HEK293 (cell line): ENCODE measurements at regions not wholly inside any gene's neighbourhood (a gene's known extent, or its start where the extent isn't known, plus 50 kb on each side); places are given as distances from the start of the nearest gene placed in this dataset.

Experiments
- CTCF ChIA-PET: fragments of 350-600 bp; formaldehyde crosslinking; extraction: SDS; loops from one replicate; lab custom pipeline; 2021; ENCODE audit warnings: antibody characterized with exemption; lab: Yijun Ruan, JAX
- POLR2A ChIA-PET: fragments of 300-600 bp; formaldehyde crosslinking; extraction: SDS; loops from one replicate; lab custom pipeline; 2020; ENCODE audit warnings: antibody characterized with exemption, inconsistent platforms; lab: Yijun Ruan, JAX
- H3K27ac ChIP-seq: fragments of 200-500 bp; sonication (Bioruptor generic); 2 replicates; pipeline ENCODE4 v1.5.1; 2014; ENCODE audit warnings: low read depth, low read length, control low read depth, inconsistent platforms; ENCODE audit errors: extremely low read depth
- H3K36me3 ChIP-seq, 2 experiments: fragments of 200-500 bp in 1 of 2; sonication (Bioruptor generic) in 1 of 2; 1 replicate in 1 of 2; 2 replicates in 1 of 2; pipeline ENCODE4 v1.5.1; 2014 to 2017; ENCODE audit warnings: inconsistent platforms in 2 of 2, low read length in 2 of 2; ENCODE audit not compliant: control insufficient read depth in 2 of 2, insufficient read depth in 1 of 2
- H3K4me1 ChIP-seq: fragments of 200-500 bp; sonication (Bioruptor generic); 2 replicates; pipeline ENCODE4 v1.5.1; 2014; ENCODE audit warnings: mild to moderate bottlenecking, low read length, inconsistent platforms; ENCODE audit not compliant: control insufficient read depth, insufficient read depth
- H3K4me3 ChIP-seq: 2 replicates; pipeline ENCODE4 v1.5.1; 2011; ENCODE audit warnings: low read depth, mild to moderate bottlenecking, control low read depth, low read length, moderate library complexity
- H3K9me3 ChIP-seq: fragments of 200-500 bp; sonication (Bioruptor generic); 2 replicates; pipeline ENCODE4 v1.5.1; 2014; ENCODE audit warnings: low read depth, low read length, inconsistent platforms; ENCODE audit not compliant: control insufficient read depth, insufficient read depth
- BCL11A ChIP-seq: fragments of 450-650 bp; formaldehyde crosslinking; IDR thresholded peaks from 2 replicates; pipeline ENCODE4 v1.5.1; 2016; ENCODE audit warnings: low read depth, missing biosample characterization, missing genetic modification characterization
- IKZF3 ChIP-seq: fragments of 450-650 bp; IDR thresholded peaks from 2 replicates; pipeline ENCODE4 v1.5.0; 2018; ENCODE audit warnings: missing biosample characterization, mild to moderate bottlenecking, missing genetic modification characterization, moderate library complexity
- MYNN ChIP-seq: fragments of 450-650 bp; formaldehyde crosslinking; IDR thresholded peaks from 2 replicates; pipeline ENCODE4 v1.5.1; 2016; ENCODE audit warnings: missing biosample characterization, missing genetic modification characterization, borderline replicate concordance
- SP3 ChIP-seq: fragments of 450-650 bp; formaldehyde crosslinking; IDR thresholded peaks from 2 replicates; pipeline ENCODE4 v1.5.1; 2016; ENCODE audit warnings: missing biosample characterization, missing genetic modification characterization
- SP7 ChIP-seq: fragments of 450-650 bp; formaldehyde crosslinking; IDR thresholded peaks from 2 replicates; pipeline ENCODE4 v1.5.1; 2016; ENCODE audit warnings: missing biosample characterization, missing genetic modification characterization
- TRIM28 ChIP-seq: IDR thresholded peaks from 2 replicates; pipeline ENCODE4 v1.6.1; 2011; ENCODE audit warnings: low read length, control low read depth, borderline replicate concordance
- ZNF133 ChIP-seq: fragments of 450-650 bp; formaldehyde crosslinking; IDR thresholded peaks from 2 replicates; pipeline ENCODE4 v1.5.1; 2016; ENCODE audit warnings: missing biosample characterization, missing genetic modification characterization
- ZNF140 ChIP-seq: fragments of 450-650 bp; formaldehyde crosslinking; IDR thresholded peaks from 2 replicates; pipeline ENCODE4 v1.5.1; 2016; ENCODE audit warnings: missing biosample characterization, missing genetic modification characterization
- ZNF19 ChIP-seq: fragments of 450-650 bp; formaldehyde crosslinking; IDR thresholded peaks from 2 replicates; pipeline ENCODE4; 2016; ENCODE audit warnings: missing biosample characterization, missing genetic modification characterization, low read depth
- ZNF223 ChIP-seq: fragments of 450-650 bp; formaldehyde crosslinking; IDR thresholded peaks from 2 replicates; pipeline ENCODE4 v1.5.1; 2016; ENCODE audit warnings: missing biosample characterization, missing genetic modification characterization
- ZNF354C ChIP-seq: fragments of 450-650 bp; formaldehyde crosslinking; IDR thresholded peaks from 2 replicates; pipeline ENCODE4 v1.5.1; 2016; ENCODE audit warnings: missing biosample characterization, missing genetic modification characterization, low read depth, borderline replicate concordance
- ZNF391 ChIP-seq: fragments of 450-650 bp; formaldehyde crosslinking; IDR thresholded peaks from 2 replicates; pipeline ENCODE4 v1.5.1; 2016; ENCODE audit warnings: low read depth, missing biosample characterization, missing genetic modification characterization, borderline replicate concordance
- ZNF501 ChIP-seq: fragments of 450-650 bp; formaldehyde crosslinking; IDR thresholded peaks from 2 replicates; pipeline ENCODE4 v1.5.1; 2016; ENCODE audit warnings: missing biosample characterization, missing genetic modification characterization
- ZNF510 ChIP-seq: fragments of 450-650 bp; formaldehyde crosslinking; IDR thresholded peaks from 2 replicates; pipeline ENCODE4 v1.5.1; 2018; ENCODE audit warnings: mild to moderate bottlenecking, missing genetic modification characterization, missing biosample characterization; ENCODE audit not compliant: insufficient replicate concordance
- ZNF521 ChIP-seq: fragments of 450-650 bp; formaldehyde crosslinking; IDR thresholded peaks from 2 replicates; pipeline ENCODE4 v1.5.1; 2017; ENCODE audit warnings: missing biosample characterization, mild to moderate bottlenecking, missing genetic modification characterization
- ZNF530 ChIP-seq: fragments of 450-650 bp; formaldehyde crosslinking; IDR thresholded peaks from 2 replicates; pipeline ENCODE4 v1.5.1; 2016; ENCODE audit warnings: low read depth, missing biosample characterization, missing genetic modification characterization
- ZNF555 ChIP-seq: fragments of 450-650 bp; formaldehyde crosslinking; conservative IDR thresholded peaks from 2 replicates; pipeline ENCODE4 v1.5.1; 2017; ENCODE audit warnings: missing biosample characterization, mild to moderate bottlenecking, missing genetic modification characterization, inconsistent platforms
- ZNF610 ChIP-seq: fragments of 450-650 bp; formaldehyde crosslinking; IDR thresholded peaks from 2 replicates; pipeline ENCODE4 v1.5.1; 2016; ENCODE audit warnings: missing biosample characterization, missing genetic modification characterization, borderline replicate concordance
- ZNF777 ChIP-seq: fragments of 450-650 bp; formaldehyde crosslinking; IDR thresholded peaks from 2 replicates; pipeline ENCODE4 v1.5.1; 2017; ENCODE audit warnings: missing biosample characterization, missing genetic modification characterization, borderline replicate concordance
- ZNF843 ChIP-seq: fragments of 450-650 bp; formaldehyde crosslinking; IDR thresholded peaks from 2 replicates; pipeline ENCODE4 v1.5.1; 2016; ENCODE audit warnings: missing biosample characterization, missing genetic modification characterization
- TF ChIP-seq, protein P1 (sequence below): fragments of 450-650 bp; formaldehyde crosslinking; IDR thresholded peaks from 2 replicates; pipeline ENCODE4 v1.5.1; 2016; ENCODE audit warnings: missing biosample characterization, missing genetic modification characterization
- TF ChIP-seq, protein P2 (sequence below): fragments of 450-650 bp; formaldehyde crosslinking; IDR thresholded peaks from 2 replicates; pipeline ENCODE4 v1.5.1; 2016; ENCODE audit warnings: missing biosample characterization, missing genetic modification characterization
- TF ChIP-seq, protein P3 (sequence below): fragments of 450-650 bp; formaldehyde crosslinking; IDR thresholded peaks from 2 replicates; pipeline ENCODE4 v1.5.0; 2017; ENCODE audit warnings: missing biosample characterization, missing genetic modification characterization, borderline replicate concordance
- TF ChIP-seq, protein P4 (sequence below): fragments of 450-650 bp; formaldehyde crosslinking; conservative IDR thresholded peaks from 2 replicates; pipeline ENCODE4 v1.5.1; 2016; ENCODE audit warnings: low read depth, missing biosample characterization, missing genetic modification characterization
- TF ChIP-seq, protein P5 (sequence below): fragments of 450-650 bp; IDR thresholded peaks from 2 replicates; pipeline ENCODE4 v1.5.1; 2018; ENCODE audit warnings: missing biosample characterization, mild to moderate bottlenecking, missing genetic modification characterization

DNA sequence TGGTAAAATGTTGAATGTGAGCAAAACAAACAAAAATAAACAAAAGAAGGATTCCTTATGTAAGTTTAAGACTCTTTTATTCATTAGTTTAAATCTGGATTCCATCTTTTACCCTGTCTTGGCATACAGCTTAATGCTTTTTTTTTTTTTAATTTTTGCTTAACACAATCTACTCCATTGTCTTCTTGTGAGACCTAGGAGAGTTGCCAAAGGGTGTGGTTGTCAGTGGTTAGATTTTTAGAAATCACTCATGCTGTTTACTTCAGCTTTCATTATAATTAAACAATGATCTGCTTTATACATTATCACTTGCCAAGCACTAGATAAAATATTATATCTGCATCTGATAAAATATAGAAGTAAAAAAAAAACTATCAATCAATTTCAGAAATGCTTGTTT is 77.7 kb upstream of the KITLG start (continued):
- TF ChIP-seq, protein P1, sequence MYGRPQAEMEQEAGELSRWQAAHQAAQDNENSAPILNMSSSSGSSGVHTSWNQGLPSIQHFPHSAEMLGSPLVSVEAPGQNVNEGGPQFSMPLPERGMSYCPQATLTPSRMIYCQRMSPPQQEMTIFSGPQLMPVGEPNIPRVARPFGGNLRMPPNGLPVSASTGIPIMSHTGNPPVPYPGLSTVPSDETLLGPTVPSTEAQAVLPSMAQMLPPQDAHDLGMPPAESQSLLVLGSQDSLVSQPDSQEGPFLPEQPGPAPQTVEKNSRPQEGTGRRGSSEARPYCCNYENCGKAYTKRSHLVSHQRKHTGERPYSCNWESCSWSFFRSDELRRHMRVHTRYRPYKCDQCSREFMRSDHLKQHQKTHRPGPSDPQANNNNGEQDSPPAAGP, result no peak
- TF ChIP-seq ZNF133 (tag by site-specific recombination), result no peak

DNA sequence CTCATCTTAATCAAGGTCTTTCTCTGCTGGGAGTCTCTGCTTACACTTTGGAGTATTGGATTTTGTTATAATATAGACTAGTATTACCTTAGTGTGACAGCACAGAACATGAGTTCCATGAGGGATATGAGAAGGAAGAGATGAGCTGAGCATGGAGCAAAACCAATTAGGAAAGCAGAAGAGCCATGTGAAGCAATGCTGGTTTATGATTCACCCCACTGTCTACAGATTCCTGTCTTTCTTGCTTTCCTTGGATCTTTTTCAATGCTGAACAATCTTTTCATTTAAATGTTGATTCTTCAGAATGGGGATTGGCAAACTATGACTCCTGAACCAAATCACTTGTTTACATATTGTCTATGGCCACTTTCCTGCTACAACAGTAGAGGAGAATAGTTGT is 70.4 kb upstream of the KITLG start:
- Histone ChIP-seq H3K27ac (no peak overlapping the region), H3K9me3 (no peaks in the 10 kb centered on the region), H3K4me1 (no peaks in the 10 kb centered on the region), H3K4me3 (no peak overlapping the region), H3K36me3 (no peaks in the 10 kb centered on the region)
- ChIA-PET CTCF (no interaction called here), POLR2A (no interaction called here)
- no peak for TF ChIP-seq ZNF391 (tag by site-specific recombination)
- TF ChIP-seq, protein P2, sequence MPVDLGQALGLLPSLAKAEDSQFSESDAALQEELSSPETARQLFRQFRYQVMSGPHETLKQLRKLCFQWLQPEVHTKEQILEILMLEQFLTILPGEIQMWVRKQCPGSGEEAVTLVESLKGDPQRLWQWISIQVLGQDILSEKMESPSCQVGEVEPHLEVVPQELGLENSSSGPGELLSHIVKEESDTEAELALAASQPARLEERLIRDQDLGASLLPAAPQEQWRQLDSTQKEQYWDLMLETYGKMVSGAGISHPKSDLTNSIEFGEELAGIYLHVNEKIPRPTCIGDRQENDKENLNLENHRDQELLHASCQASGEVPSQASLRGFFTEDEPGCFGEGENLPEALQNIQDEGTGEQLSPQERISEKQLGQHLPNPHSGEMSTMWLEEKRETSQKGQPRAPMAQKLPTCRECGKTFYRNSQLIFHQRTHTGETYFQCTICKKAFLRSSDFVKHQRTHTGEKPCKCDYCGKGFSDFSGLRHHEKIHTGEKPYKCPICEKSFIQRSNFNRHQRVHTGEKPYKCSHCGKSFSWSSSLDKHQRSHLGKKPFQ (tag by site-specific recombination), result no peak
- TF ChIP-seq TRIM28, result no peak
- no peak for TF ChIP-seq ZNF843 (tag by site-specific recombination)
- no peak for TF ChIP-seq SP7 (tag by site-specific recombination)
- TF ChIP-seq ZNF223 (tag by site-specific recombination), result no peak
- no peak for TF ChIP-seq ZNF140
- TF ChIP-seq IKZF3, result no peak
- TF ChIP-seq ZNF521 (tag by site-specific recombination), result no peak
- TF ChIP-seq ZNF354C (tag by site-specific recombination), result no peak
- no peak for TF ChIP-seq ZNF501 (tag by site-specific recombination)
- no peak for TF ChIP-seq BCL11A
- no peak for TF ChIP-seq SP3 (tag by site-specific recombination)
- TF ChIP-seq, protein P3, sequence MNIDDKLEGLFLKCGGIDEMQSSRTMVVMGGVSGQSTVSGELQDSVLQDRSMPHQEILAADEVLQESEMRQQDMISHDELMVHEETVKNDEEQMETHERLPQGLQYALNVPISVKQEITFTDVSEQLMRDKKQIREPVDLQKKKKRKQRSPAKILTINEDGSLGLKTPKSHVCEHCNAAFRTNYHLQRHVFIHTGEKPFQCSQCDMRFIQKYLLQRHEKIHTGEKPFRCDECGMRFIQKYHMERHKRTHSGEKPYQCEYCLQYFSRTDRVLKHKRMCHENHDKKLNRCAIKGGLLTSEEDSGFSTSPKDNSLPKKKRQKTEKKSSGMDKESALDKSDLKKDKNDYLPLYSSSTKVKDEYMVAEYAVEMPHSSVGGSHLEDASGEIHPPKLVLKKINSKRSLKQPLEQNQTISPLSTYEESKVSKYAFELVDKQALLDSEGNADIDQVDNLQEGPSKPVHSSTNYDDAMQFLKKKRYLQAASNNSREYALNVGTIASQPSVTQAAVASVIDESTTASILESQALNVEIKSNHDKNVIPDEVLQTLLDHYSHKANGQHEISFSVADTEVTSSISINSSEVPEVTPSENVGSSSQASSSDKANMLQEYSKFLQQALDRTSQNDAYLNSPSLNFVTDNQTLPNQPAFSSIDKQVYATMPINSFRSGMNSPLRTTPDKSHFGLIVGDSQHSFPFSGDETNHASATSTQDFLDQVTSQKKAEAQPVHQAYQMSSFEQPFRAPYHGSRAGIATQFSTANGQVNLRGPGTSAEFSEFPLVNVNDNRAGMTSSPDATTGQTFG (tag by site-specific recombination), result no peak

DNA sequence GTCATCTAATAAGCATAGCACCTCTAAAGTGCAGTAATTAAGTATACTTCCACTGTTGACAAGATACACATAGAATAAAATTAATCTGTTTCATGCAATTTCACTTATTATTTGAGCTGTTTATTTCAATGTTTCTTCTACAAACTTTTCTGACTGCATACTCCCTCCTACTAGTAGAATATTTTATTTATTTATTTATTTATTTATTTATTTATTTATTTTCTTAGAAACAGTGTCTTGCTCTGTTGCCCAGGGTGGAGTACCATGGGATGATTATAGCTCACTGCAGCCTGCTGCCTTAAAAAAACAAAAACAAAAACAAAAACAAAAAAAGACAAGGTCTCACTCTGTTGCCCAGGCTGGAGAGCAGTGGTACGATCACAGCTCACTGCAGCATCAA is 68.4 kb upstream of the KITLG start:
- H3K4me3 ChIP-seq, result no peak overlapping the region
- H3K27ac ChIP-seq, result no peak overlapping the region
- no peaks in the 10 kb centered on the region for H3K4me1 ChIP-seq
- ChIA-PET POLR2A (no interaction called here), CTCF (no interaction called here)
- H3K36me3 ChIP-seq, result no peaks in the 10 kb centered on the region
- no peaks in the 10 kb centered on the region for H3K9me3 ChIP-seq
- TF ChIP-seq ZNF510 (peak; percentile 79), ZNF610 (no peak), ZNF19 (peak; percentile 74; the same call in 1 of the 2 replicates), MYNN (tag by site-specific recombination) (no peak), ZNF777 (tag by site-specific recombination) (no peak), ZNF555 (peak; percentile 89), ZNF530 (peak; percentile 54; the same call in 1 of the 2 replicates)
- TF ChIP-seq, protein P4, sequence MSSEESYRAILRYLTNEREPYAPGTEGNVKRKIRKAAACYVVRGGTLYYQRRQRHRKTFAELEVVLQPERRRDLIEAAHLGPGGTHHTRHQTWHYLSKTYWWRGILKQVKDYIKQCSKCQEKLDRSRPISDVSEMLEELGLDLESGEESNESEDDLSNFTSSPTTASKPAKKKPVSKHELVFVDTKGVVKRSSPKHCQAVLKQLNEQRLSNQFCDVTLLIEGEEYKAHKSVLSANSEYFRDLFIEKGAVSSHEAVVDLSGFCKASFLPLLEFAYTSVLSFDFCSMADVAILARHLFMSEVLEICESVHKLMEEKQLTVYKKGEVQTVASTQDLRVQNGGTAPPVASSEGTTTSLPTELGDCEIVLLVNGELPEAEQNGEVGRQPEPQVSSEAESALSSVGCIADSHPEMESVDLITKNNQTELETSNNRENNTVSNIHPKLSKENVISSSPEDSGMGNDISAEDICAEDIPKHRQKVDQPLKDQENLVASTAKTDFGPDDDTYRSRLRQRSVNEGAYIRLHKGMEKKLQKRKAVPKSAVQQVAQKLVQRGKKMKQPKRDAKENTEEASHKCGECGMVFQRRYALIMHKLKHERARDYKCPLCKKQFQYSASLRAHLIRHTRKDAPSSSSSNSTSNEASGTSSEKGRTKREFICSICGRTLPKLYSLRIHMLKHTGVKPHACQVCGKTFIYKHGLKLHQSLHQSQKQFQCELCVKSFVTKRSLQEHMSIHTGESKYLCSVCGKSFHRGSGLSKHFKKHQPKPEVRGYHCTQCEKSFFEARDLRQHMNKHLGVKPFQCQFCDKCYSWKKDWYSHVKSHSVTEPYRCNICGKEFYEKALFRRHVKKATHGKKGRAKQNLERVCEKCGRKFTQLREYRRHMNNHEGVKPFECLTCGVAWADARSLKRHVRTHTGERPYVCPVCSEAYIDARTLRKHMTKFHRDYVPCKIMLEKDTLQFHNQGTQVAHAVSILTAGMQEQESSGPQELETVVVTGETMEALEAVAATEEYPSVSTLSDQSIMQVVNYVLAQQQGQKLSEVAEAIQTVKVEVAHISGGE, result peak; percentile 83
- TF ChIP-seq, protein P5, sequence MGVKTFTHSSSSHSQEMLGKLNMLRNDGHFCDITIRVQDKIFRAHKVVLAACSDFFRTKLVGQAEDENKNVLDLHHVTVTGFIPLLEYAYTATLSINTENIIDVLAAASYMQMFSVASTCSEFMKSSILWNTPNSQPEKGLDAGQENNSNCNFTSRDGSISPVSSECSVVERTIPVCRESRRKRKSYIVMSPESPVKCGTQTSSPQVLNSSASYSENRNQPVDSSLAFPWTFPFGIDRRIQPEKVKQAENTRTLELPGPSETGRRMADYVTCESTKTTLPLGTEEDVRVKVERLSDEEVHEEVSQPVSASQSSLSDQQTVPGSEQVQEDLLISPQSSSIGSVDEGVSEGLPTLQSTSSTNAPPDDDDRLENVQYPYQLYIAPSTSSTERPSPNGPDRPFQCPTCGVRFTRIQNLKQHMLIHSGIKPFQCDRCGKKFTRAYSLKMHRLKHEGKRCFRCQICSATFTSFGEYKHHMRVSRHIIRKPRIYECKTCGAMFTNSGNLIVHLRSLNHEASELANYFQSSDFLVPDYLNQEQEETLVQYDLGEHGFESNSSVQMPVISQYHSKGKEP, result no peak
